ENCODE measurements at regions not wholly inside any gene's neighbourhood (a gene's known extent, or its start where the extent isn't known, plus 50 kb on each side); places are given as distances from the start of the nearest gene placed in this dataset.
"Not testable (repeated sequence)": the region's sequence is repeated elsewhere in the genome, so short reads cannot be mapped to it uniquely, and the experiment has no call there.

DNA sequence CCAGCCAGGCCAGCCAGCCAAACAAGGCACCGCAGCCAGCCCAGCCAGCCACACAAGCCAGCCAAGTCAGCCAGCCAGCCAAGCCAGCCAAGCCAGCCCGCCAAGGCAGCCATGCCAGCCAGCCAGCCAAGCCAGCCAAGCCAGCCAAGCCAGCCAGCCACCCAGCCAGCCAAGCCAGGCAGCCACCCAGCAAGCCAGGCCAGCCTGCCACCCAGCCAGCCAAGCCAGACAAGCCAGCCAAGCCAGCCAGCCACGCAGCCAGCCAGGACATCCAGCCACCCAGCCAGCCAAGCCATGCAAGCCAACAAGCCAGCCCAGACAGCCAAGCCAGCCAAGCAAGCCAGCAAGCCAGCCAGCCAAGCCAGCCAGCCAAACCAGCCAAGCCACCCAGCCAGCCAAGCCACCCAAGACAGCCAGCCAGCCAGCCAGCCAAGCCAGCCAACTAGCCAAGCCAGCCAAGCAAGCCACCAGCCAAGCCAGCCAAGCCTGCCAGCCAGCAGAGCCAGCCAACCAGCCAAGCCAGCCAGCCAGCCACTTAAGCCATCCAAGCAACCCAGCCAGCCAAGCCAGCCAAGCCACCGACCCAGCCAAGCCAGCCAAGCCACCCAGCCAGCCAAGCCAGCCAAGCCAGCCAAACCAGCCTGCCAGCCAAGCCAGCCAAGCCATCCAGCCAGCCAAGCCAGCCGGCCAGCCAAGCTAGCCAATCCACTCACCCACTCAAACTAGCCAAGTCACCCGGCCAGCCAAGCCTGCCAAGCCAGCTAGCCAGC is 341.3 kb upstream of the PLGLB2 start:
- not testable (repeated sequence) for DNase-seq (ENCODE audit: low read depth, low spot score)

GRCh38 chr2:87409601-87410000 is 338.3 kb upstream of the PLGLB2 start:
- not testable (repeated sequence) for DNase-seq (ENCODE audit: low read depth, low spot score)

GRCh38 chr2:87410371-87410770 is 337.5 kb upstream of the PLGLB2 start:
- not testable (repeated sequence) for DNase-seq (ENCODE audit: low read depth, low spot score)

- DNase-seq (ENCODE audit: low read depth, low spot score) = not testable (repeated sequence)
Observed at GRCh38 chr2:87412036-87412820, 335.7 kb upstream of the PLGLB2 start.

- not testable (repeated sequence) for DNase-seq (ENCODE audit: low read depth, low spot score)
Observed at GRCh38 chr2:87414331-87414730, 333.6 kb upstream of the PLGLB2 start.

GRCh38 chr2:87414795-87415570 is 332.9 kb upstream of the PLGLB2 start:
- DNase-seq (ENCODE audit: low read depth, low spot score) = not testable (repeated sequence)

DNA sequence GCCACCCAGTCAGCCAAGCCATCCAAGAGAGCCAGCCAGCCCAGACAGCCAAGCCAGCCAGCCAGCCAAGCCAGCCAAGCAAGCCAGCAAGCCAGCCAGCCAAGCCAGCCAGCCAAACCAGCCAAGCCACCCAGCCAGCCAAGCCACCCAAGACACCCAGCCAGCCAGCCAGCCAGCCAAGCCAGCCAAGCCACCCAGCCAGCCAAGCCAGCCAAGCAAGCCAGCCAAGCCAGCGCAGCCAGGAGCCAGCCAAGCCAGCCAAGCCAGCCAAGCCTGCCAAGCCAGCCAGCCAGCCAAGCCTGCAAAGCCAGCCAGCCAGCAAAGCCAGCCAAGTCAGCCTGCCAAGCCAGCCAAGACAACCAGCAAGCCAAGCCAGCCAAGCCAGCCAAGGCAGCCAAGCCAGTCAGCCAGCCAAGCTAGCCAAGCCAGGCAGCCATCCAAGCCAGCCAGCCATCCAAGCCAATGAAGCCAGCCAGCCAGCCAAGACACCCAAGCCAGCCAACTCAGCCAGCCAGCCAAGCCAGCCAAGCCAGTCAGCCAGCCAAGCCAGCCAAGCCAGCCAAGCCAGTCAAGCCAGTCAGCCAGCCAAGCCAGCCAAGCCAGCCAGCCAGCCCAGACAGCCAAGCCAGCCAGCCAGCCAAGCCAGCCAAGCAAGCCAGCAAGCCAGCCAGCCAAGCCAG is 332.2 kb upstream of the PLGLB2 start:
- DNase-seq (ENCODE audit: low read depth, low spot score) = not testable (repeated sequence)

DNA sequence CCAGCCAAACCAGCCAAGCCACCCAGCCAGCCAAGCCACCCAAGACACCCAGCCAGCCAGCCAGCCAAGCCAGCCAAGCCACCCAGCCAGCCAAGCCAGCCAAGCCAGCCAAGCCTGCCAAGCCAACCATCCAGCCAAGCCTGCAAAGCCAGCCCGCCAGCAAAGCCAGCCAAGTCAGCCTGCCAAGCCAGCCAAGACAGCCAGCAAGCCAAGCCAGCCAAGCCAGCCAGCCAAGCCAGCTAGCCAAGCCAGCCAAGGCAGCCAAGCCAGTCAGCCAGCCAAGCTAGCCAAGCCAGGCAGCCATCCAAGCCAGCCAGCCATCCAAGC is 331.7 kb upstream of the PLGLB2 start:
- DNase-seq (ENCODE audit: low read depth, low spot score) = not testable (repeated sequence)

GRCh38 chr2:87417147-87417546 is 330.7 kb upstream of the PLGLB2 start:
- not testable (repeated sequence) for DNase-seq (ENCODE audit: low read depth, low spot score)

DNA sequence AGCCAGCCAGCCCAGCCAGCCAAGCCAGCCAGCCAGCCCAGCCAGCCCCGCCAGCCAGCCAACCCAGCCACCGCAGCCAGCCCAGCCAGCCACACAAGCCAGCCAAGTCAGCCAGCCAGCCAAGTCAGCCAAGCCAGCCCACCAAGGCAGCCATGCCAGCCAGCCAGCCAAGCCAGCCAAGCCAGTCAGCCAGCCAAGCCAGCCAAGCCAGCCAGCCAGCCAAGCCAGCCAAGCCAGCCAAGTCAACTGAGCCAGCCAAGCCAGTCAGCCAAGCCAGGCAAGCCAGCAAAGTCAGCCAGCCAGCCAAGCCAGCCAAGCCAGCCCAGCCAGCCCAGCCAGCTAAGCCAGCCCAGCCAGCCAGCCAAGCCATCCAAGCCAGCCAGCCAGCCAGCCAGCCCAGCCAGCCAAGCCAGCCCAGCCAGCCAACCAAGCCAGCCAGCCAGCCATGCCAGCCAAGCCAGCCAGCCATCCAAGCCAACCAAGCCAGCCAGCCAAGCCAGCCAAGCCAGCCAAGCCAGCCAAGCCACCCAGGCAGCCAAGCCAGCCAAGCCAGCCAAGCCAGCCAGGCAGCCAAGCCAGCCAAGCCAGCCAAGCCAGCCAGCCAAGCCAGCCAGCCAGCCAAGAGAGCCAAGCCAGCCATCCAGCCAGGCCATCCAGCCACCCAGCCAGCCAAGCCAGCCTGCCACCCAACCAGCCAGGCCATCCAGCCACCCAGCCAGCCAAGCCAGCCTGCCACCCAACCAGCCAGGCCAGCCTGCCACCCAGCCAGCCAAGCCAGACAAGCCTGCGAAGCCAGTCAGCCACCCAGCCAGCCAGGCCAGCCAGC is 329.9 kb upstream of the PLGLB2 start:
- DNase-seq (ENCODE audit: low read depth, low spot score) = not testable (repeated sequence)

GRCh38 chr2:87418823-87419822 is 328.8 kb upstream of the PLGLB2 start:
- not testable (repeated sequence) for DNase-seq (ENCODE audit: low read depth, low spot score)

GRCh38 chr2:87419980-87420379 is 327.9 kb upstream of the PLGLB2 start:
- DNase-seq (ENCODE audit: low read depth, low spot score) = not testable (repeated sequence)

DNA sequence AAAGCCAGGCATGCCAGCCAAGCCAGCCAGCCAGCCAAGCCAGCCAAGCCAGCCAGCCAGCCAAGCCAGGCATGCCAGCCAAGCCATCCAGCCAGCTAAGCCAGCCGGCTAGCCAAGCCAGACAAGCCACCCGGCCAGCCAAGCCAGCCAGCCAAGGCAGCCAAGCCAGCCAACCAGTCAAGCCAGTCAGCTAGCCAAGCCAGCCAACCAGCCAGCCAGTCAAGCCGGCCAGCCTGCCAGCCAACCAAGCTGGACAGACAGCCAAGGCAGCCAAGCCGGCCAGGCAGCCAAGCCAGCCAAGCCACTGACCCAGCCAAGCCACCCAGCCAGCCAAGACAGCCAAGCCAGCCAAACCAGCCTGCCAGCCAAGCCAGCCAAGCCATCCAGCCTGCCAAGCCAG is 326.9 kb upstream of the PLGLB2 start:
- DNase-seq (ENCODE audit: low read depth, low spot score) = not testable (repeated sequence)

GRCh38 chr2:87423796-87424762 is 323.8 kb upstream of the PLGLB2 start:
- DNase-seq (ENCODE audit: low read depth, low spot score) = not testable (repeated sequence)

DNA sequence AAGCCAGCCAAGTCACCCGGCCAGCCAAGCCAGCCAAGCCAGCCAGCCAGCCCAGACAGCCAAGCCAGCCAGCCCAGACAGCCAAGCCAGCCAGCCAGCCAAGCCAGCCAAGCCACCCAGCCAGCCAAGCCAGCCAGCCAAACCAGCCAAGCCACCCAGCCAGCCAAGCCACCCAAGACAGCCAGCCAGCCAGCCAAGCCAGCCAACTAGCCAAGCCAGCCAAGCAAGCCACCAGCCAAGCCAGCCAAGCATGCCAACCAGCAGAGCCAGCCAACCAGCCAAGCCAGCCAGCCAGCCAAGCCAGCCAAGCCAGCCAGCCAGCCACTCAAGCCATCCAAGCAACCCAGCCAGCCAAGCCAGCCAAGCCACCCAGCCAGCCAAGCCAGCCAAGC is 323.1 kb upstream of the PLGLB2 start:
- DNase-seq (ENCODE audit: low read depth, low spot score) = not testable (repeated sequence)

DNA sequence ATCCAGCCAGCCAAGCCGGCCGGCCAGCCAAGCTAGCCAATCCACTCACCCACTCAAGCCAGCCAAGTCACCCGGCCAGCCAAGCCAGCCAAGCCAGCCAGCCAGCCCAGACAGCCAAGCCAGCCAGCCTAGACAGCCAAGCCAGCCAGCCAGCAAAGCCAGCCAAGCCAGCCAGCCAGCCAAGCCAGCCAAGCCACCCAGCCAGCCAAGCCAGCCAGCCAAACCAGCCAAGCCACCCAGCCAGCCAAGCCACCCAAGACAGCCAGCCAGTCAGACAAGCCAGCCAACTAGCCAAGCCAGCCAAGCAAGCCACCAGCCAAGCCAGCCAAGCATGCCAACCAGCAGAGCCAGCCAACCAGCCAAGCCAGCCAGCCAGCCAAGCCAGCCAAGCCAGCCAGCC is 322.7 kb upstream of the PLGLB2 start:
- not testable (repeated sequence) for DNase-seq (ENCODE audit: low read depth, low spot score)

DNA sequence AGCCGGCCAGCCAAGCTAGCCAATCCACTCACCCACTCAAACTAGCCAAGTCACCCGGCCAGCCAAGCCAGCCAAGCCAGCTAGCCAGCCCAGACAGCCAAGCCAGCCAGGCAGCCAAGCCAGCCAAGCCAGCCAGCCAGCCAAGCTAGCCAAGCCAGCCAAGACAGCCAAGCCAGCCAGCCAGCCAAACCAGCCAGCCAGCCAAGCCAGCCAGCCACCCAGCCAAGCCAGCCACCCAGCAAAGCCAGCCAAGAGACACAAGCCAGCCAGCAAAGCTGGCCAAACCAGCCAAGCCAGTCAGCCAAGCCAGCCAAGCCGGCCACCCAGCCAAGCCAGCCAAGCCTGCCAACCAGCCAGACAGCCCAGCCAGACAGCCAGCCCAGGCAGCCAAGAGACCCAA is 322.2 kb upstream of the PLGLB2 start:
- DNase-seq (ENCODE audit: low read depth, low spot score) = not testable (repeated sequence)

DNA sequence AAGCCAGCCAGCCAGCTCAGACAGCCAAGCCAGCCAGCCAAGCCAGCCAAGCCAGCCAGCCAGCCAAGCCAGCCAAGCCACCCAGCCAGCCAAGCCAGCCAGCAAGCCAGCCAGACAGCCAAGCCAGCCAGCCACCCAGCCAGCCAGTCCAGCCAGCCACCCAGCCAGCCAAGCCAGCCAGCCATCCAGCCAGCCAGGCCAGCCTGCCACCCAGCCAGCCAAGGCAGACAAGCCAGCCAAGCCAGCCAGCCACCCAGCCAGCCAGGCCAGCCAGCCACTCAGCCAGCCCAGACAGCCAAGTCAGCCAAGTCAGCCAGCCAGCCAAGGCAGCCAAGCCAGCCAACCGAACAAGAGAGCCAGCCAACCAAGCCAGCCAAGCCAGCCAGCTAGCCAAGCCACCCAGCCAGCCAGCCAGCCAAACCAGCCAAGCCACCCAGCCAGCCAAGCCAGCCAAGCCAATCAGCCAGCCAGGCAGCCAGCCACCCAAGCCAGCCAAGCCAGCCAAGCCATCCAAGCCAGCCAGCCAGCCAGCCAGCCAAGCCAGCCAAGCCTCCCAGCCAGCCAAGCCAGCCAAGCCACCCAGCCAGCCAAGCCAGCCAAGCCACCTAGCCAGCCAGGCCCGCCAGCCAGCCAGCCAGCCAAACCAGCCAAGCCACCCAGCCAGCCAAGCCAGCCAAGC is 319.3 kb upstream of the PLGLB2 start:
- DNase-seq (ENCODE audit: low read depth, low spot score) = not testable (repeated sequence)
